Stimulated activated memory B cell treated with anti-CD40 and anti-IgM and Interleukin-4, amounts not matched to agents 10 μg/mL and 1 μg/mL and 100 μg/mL, for 72 hours (primary cell): ENCODE measurements at regions not wholly inside any gene's neighbourhood (a gene's known extent, or its start where the extent isn't known, plus 50 kb on each side); places are given as distances from the start of the nearest gene placed in this dataset.

Experiments
- ATAC-seq: fragments of 150-1000 bp; cut with Tn5 transposase; 2 replicates; pipeline ENCODE4 v1.10.0; 2021
- H3K27ac Mint-ChIP-seq: one replicate; pipeline ENCODE4 v1.8.0; 2022; ENCODE audit warnings: mild to moderate bottlenecking, mixed read lengths
- H3K27me3 Mint-ChIP-seq: one replicate; pipeline ENCODE4 v1.8.0; 2022; ENCODE audit warnings: mixed read lengths
- H3K36me3 Mint-ChIP-seq: one replicate; pipeline ENCODE4 v1.8.0; 2022; ENCODE audit warnings: mixed read lengths
- H3K4me1 Mint-ChIP-seq: one replicate; pipeline ENCODE4 v1.8.0; 2022; ENCODE audit warnings: mixed read lengths
- H3K4me3 Mint-ChIP-seq: one replicate; pipeline ENCODE4 v1.8.0; 2022; ENCODE audit warnings: mild to moderate bottlenecking, moderate library complexity, mixed read lengths
- H3K9me3 Mint-ChIP-seq: one replicate; pipeline ENCODE4 v1.8.0; 2022; ENCODE audit warnings: mixed read lengths

DNA sequence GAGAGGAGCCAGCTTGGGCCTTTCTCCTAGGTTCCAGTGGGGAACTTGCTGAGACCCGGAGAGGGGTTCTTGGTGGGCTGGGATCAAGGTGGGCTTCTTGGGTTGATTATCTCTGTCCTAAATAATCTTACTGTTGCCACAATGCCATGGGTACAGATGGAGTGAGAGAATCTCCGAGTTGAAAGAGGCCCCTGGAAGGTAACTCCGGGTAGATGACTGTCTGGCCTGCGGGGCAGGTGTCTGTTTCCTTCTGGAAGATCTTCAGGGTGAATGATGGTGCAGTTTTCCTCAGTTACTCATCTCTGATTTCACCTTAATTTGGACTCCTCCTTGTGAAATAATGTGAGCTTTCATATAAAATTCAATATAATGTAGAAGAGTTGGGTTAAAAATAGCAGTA, 159.4 kb downstream of the ACTR3 start:
- H3K4me1 Mint-ChIP-seq: peaks cover 4% of the 10 kb centered on the region
- no peak overlapping the region for H3K4me3 Mint-ChIP-seq
- no peak for ATAC-seq
- H3K9me3 Mint-ChIP-seq: no peaks in the 10 kb centered on the region
- H3K36me3 Mint-ChIP-seq: no peaks in the 10 kb centered on the region
- peaks cover 30% of the 10 kb centered on the region for H3K27me3 Mint-ChIP-seq
- no peak overlapping the region for H3K27ac Mint-ChIP-seq

DNA sequence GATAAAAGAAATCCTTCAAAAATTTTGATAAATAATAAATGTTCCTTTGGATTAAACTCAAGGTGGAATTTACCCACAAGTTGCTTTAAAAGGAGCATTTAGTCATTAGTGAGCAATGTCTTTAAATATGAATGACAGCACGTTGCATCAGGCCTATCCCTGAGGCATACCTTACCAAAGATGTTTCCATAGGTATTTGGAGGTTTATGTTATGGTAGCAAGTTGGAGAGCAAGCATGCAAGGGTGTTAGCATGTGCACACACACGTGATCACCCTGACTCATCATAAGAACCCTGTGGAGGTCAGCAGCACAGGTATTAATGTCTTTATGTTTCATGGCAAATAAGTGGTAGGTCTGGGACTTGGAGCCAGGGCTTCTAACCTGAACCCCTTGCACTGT, 159.9 kb downstream of the ACTR3 start:
- Mint-ChIP-seq H3K4me1 (peaks cover 4% of the 10 kb centered on the region), H3K27me3 (peaks cover 31% of the 10 kb centered on the region), H3K9me3 (no peaks in the 10 kb centered on the region), H3K36me3 (no peaks in the 10 kb centered on the region), H3K27ac (no peak overlapping the region), H3K4me3 (no peak overlapping the region)
- no peak for ATAC-seq

DNA sequence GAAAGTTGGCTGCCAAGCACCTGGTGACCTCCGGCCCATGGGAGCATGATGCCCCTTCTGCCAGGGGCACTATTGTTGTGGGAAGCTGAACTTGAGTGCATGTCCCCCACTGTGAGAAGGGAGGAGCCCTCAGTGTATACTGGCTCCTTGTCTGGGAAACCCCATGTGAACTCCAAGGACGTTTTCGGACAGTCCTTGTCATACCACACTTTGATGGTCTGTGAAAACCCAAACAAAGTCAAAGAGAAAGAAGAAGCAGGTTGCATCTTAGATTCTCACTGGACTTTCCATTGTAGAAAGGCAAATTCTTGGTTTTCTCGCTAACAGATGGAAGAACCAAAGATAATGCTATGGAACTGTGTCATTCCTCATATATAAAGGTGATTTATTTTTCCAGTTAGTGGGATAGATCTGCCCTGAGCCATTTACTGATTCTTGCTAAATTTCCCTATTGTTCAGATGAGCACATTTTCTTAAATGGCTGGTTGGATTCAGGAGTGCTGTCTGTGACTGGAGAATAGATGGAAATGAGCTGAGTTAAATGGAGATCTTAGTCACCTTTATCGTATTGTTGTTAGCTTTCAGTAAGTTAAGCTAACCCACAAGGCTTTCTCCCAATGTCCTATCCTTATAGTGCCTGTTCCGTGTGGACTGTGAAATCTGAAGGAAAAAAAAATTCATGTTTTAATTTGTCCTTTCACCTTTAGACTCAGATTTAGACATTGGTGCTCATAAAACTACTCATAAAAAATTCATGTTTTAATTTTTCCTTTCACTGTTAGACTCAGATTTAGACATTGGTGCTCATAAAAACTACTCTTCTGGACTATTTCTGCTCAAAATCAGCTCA, 166.6 kb downstream of the ACTR3 start:
- peaks cover 22% of the 10 kb centered on the region for H3K27me3 Mint-ChIP-seq
- peak; percentile 83 for ATAC-seq
- peaks cover 8% of the 10 kb centered on the region for H3K4me1 Mint-ChIP-seq
- no peak overlapping the region for H3K4me3 Mint-ChIP-seq
- H3K27ac Mint-ChIP-seq: no peak overlapping the region
- peaks cover 4% of the 10 kb centered on the region for H3K9me3 Mint-ChIP-seq
- H3K36me3 Mint-ChIP-seq: no peaks in the 10 kb centered on the region

- H3K4me1 Mint-ChIP-seq: peaks cover 8% of the 10 kb centered on the region
- H3K9me3 Mint-ChIP-seq: peaks cover 7% of the 10 kb centered on the region
- no peak overlapping the region for H3K4me3 Mint-ChIP-seq
- peaks cover 22% of the 10 kb centered on the region for H3K27me3 Mint-ChIP-seq
- H3K27ac Mint-ChIP-seq: no peak overlapping the region
- H3K36me3 Mint-ChIP-seq: no peaks in the 10 kb centered on the region
- ATAC-seq: no peak
These were observed 167.7 kb downstream of the ACTR3 start for GRCh38 chr2:114057638-114058037.

DNA sequence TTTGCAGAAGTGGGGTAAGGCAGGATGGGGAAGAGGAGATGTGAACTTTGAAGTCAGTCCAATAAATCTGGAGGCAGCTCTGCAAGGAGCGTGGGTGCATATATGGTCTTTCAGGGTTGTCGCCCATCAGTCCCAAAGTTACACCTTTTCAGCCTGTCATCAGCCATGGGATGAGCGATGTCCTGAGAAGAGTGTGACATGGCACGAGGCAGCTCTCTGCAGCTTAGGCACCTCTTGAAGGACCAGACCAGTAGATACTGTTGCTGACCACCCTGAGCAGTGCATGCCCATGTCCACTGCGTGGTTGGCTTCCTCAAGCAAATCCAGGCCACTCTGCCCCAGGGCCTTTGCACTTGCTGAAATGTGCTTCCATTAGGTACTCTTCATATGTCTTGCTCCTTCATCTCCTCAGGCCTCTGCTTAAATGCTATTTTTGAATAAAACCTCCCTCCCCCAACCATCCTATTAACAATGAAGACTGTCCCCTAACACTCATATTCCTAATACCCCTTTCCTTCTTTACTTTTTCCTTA, 171.7 kb downstream of the ACTR3 start:
- H3K36me3 Mint-ChIP-seq: no peaks in the 10 kb centered on the region
- H3K9me3 Mint-ChIP-seq: peaks cover 7% of the 10 kb centered on the region
- H3K4me1 Mint-ChIP-seq: peaks cover under 1% of the 10 kb centered on the region
- no peak overlapping the region for H3K27ac Mint-ChIP-seq
- H3K27me3 Mint-ChIP-seq: peaks cover 20% of the 10 kb centered on the region
- no peak overlapping the region for H3K4me3 Mint-ChIP-seq
- no peak for ATAC-seq

DNA sequence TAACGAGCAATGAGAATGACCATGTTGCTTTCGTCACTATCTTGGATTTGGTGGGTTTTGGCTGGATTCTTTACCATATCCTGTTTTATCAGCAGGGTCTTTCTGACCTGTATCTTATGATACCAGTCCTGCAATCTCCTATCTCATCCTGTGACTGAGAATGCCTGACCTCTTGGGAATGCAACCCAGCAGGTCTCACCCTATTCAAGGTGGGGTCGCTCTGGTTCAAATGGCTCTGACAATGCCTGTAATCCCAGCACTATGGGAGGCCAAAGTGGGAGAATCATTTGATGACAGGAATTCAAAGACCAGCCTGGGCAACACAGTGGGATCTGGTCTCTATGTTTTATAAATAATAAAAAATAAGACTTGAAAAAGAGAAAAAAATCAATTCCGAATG, 173.5 kb downstream of the ACTR3 start:
- H3K4me1 Mint-ChIP-seq: no peaks in the 10 kb centered on the region
- ATAC-seq: no peak
- peaks cover 3% of the 10 kb centered on the region for H3K9me3 Mint-ChIP-seq
- no peak overlapping the region for H3K4me3 Mint-ChIP-seq
- H3K27ac Mint-ChIP-seq: no peak overlapping the region
- no peaks in the 10 kb centered on the region for H3K36me3 Mint-ChIP-seq
- peaks cover 24% of the 10 kb centered on the region for H3K27me3 Mint-ChIP-seq

DNA sequence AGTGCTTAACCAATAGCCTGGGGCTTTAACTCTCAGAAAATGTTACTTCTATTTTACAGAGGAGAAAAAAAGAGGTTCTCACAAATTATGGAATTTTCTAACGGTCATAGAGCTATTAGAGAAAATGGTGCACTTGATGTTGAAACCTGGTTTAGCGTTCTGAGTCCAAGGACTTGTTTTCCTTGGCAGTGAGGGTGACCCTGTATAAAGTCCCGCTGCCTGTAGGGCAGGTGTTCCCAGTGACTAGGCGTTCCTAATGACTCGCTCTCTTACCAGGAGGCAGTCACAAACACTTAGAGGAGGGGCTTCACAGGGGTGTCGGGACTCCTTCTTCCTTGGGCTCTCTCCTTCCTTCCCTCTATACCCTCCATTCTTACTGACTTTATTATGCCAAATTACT, 175.8 kb downstream of the ACTR3 start:
- Mint-ChIP-seq H3K27me3 (peaks cover 37% of the 10 kb centered on the region), H3K4me1 (no peaks in the 10 kb centered on the region), H3K4me3 (no peak overlapping the region), H3K27ac (no peak overlapping the region), H3K9me3 (peaks cover 3% of the 10 kb centered on the region), H3K36me3 (no peaks in the 10 kb centered on the region)
- no peak for ATAC-seq

GRCh38 chr2:114066186-114066747, 176.4 kb downstream of the ACTR3 start:
- Mint-ChIP-seq H3K36me3 (no peaks in the 10 kb centered on the region), H3K27ac (no peak overlapping the region), H3K9me3 (peaks cover 3% of the 10 kb centered on the region), H3K4me1 (no peaks in the 10 kb centered on the region), H3K4me3 (no peak overlapping the region), H3K27me3 (peaks cover 41% of the 10 kb centered on the region)
- ATAC-seq: no peak

- H3K4me3 Mint-ChIP-seq: no peak overlapping the region
- no peaks in the 10 kb centered on the region for H3K9me3 Mint-ChIP-seq
- H3K36me3 Mint-ChIP-seq: no peaks in the 10 kb centered on the region
- no peak overlapping the region for H3K27ac Mint-ChIP-seq
- H3K4me1 Mint-ChIP-seq: no peaks in the 10 kb centered on the region
- no peak for ATAC-seq
- peaks cover 53% of the 10 kb centered on the region for H3K27me3 Mint-ChIP-seq
These were observed 178.5 kb downstream of the ACTR3 start for GRCh38 chr2:114068438-114068837.

GRCh38 chr2:114076961-114077360, 187.1 kb downstream of the ACTR3 start:
- peaks cover 5% of the 10 kb centered on the region for H3K9me3 Mint-ChIP-seq
- H3K4me3 Mint-ChIP-seq: no peak overlapping the region
- H3K27me3 Mint-ChIP-seq: peaks cover 32% of the 10 kb centered on the region
- ATAC-seq: no peak
- H3K36me3 Mint-ChIP-seq: no peaks in the 10 kb centered on the region
- H3K4me1 Mint-ChIP-seq: no peaks in the 10 kb centered on the region
- no peak overlapping the region for H3K27ac Mint-ChIP-seq

GRCh38 chr2:114079366-114080004, 189.6 kb downstream of the ACTR3 start:
- ATAC-seq: no peak

DNA sequence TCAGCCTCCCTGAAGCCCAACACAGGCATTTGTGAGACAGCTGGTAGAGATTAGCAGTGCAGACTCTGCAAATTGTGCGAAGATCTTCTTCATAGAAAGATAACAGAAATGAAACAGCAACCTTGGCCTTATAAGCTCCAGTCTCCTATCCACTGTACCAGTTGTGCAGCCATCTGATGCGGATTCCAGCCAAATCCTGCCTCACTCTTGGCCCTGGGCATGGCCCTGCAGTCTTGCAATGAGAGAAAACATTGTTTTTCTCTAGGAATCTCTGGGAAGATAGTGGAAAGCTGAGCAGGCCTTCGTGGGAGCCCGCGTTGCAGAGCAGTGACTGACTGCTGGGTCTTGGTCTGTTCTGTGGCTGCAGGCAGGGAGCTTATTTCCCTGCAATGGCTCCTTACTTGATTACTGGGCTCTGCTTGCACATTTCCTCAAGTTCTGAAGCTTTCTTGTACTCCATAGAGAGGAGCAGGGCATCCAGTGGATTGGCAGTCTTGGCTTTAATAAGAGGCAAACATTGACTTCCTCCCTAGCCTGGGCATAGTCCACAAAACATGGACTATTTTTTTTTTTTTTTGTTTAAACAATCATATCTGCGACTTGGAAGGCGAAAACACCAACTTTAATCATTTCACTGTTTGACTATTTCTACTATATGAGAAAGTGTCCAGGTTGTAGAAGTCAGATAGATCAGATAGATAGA, 193.0 kb downstream of the ACTR3 start:
- ATAC-seq: no peak
- H3K27me3 Mint-ChIP-seq: peaks cover 16% of the 10 kb centered on the region
- no peak overlapping the region for H3K4me3 Mint-ChIP-seq

More at GRCh38 chr2:114079366-114080004, 189.6 kb downstream of the ACTR3 start:
- H3K27me3 Mint-ChIP-seq: peaks cover 26% of the 10 kb centered on the region
- H3K36me3 Mint-ChIP-seq: no peaks in the 10 kb centered on the region
- H3K4me3 Mint-ChIP-seq: no peak overlapping the region
- H3K9me3 Mint-ChIP-seq: peaks cover 8% of the 10 kb centered on the region
- H3K4me1 Mint-ChIP-seq: no peaks in the 10 kb centered on the region
- H3K27ac Mint-ChIP-seq: no peak overlapping the region

GRCh38 chr2:114083717-114084387, 194.0 kb downstream of the ACTR3 start:
- peaks cover 8% of the 10 kb centered on the region for H3K9me3 Mint-ChIP-seq
- H3K27me3 Mint-ChIP-seq: peaks cover 8% of the 10 kb centered on the region
- no peaks in the 10 kb centered on the region for H3K36me3 Mint-ChIP-seq
- no peak overlapping the region for H3K27ac Mint-ChIP-seq
- no peaks in the 10 kb centered on the region for H3K4me1 Mint-ChIP-seq
- ATAC-seq: peak; percentile 53
- H3K4me3 Mint-ChIP-seq: no peak overlapping the region

More for the DNA sequence above, 193.0 kb downstream of the ACTR3 start:
- Mint-ChIP-seq H3K9me3 (peaks cover 8% of the 10 kb centered on the region), H3K4me1 (no peaks in the 10 kb centered on the region), H3K36me3 (no peaks in the 10 kb centered on the region), H3K27ac (no peak overlapping the region)

DNA sequence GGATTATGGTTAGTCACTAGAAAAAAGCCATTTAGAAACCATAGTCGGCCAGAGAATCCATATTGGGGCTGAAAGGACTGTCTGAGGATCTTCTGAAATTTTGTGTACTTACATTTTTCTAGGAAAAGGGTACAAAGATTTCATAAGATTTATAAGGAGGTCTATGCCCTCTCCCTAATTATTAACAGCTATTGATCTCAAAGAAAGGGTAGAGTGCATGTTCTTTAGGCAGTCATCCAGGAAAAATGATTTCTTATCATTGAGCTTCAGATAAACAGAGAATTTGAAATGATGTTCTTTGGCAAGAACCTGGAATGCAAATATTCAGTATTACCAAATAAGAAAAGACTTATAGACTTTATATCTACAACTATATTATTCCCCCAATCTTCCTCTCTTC, 195.3 kb downstream of the ACTR3 start:
- Mint-ChIP-seq H3K27ac (no peak overlapping the region), H3K4me3 (no peak overlapping the region), H3K27me3 (peaks cover 8% of the 10 kb centered on the region), H3K9me3 (peaks cover 8% of the 10 kb centered on the region), H3K36me3 (no peaks in the 10 kb centered on the region), H3K4me1 (no peaks in the 10 kb centered on the region)
- no peak for ATAC-seq

GRCh38 chr2:114085992-114086391, 196.1 kb downstream of the ACTR3 start:
- Mint-ChIP-seq H3K27me3 (peaks cover 8% of the 10 kb centered on the region), H3K4me3 (no peak overlapping the region), H3K36me3 (no peaks in the 10 kb centered on the region), H3K9me3 (peaks cover 8% of the 10 kb centered on the region), H3K27ac (no peak overlapping the region), H3K4me1 (no peaks in the 10 kb centered on the region)
- no peak for ATAC-seq
